Omental fat pad (tissue), 3 donors: ENCODE measurements at regions not wholly inside any gene's neighbourhood (a gene's known extent, or its start where the extent isn't known, plus 50 kb on each side); places are given as distances from the start of the nearest gene placed in this dataset.

ENCODE experiments used
- ATAC-seq: fragments of 150-250 bp; one replicate; pipeline ENCODE4 v1.9.1; 2016; ENCODE audit warnings: mild to moderate bottlenecking, moderate library complexity; ENCODE audit not compliant: low FRiP score
- DNase-seq: peaks from one replicate; pipeline ENCODE4 v3.0.0-alpha.2; 2019; ENCODE audit warnings: low spot score
- CTCF ChIP-seq, 3 donors: fragments of 450-650 bp; IDR thresholded peaks; one replicate each; pipeline ENCODE4 v1.5.1; 2016 to 2017; ENCODE audit warnings: antibody characterized with exemption in 3 of 3, mild to moderate bottlenecking in 3 of 3, moderate library complexity in 2 of 3

GRCh38 chr11:119788096-119788883 lies 59.3 kb upstream of the NECTIN1 start:
- no peak for TF ChIP-seq CTCF (IDR thresholded peaks at IDR 0.05)
- ATAC-seq (no peak), DNase-seq (no peak)

DNA sequence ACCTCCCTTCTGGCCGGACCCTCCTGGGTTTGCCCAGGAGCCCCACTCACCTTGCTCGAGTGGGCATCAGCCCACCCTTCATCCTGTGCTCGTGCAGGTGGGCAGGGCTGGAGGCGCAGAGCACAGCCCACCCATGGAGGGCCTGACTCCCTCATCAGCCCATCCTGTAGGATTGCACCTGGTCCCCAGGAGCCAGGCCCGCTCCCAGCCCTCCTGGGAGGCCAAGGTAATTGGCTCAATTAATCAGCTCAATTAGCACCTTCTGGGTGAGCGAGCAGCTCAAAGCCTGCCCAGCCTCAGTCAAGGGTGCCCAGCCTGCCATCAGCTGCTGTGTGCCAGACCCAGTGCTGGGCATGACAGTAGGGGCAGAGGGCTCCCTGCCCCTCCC lies 58.1 kb upstream of the NECTIN1 start:
- TF ChIP-seq CTCF (IDR thresholded peaks at IDR 0.05), result no peak
- no peak for DNase-seq
- no peak for ATAC-seq

GRCh38 chr11:119786431-119787073 lies 57.6 kb upstream of the NECTIN1 start:
- DNase-seq (no peak), ATAC-seq (no peak)
- TF ChIP-seq CTCF (IDR thresholded peaks at IDR 0.05), result no peak

DNA sequence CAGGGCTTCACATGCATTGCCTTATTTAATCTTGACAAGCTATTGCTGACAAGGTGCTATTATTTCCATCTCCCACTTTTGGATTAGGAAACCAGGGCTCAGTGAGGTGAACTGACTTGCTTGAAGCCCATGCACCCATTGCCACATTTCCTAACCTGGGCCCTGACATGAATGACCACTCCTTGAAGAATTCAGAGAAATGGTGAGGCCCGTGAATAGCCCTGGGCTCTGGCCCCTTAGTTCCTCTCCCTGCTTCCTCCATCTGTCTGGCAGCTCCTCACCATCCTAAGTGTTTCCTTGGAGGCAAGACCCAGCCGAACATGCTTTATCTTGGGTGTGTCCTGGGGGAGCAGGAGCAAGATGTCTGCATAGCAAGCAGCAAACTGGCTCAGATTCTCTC lies 56.1 kb upstream of the NECTIN1 start:
- no peak for DNase-seq
- no peak for TF ChIP-seq CTCF (IDR thresholded peaks at IDR 0.05)
- ATAC-seq, result no peak

DNA sequence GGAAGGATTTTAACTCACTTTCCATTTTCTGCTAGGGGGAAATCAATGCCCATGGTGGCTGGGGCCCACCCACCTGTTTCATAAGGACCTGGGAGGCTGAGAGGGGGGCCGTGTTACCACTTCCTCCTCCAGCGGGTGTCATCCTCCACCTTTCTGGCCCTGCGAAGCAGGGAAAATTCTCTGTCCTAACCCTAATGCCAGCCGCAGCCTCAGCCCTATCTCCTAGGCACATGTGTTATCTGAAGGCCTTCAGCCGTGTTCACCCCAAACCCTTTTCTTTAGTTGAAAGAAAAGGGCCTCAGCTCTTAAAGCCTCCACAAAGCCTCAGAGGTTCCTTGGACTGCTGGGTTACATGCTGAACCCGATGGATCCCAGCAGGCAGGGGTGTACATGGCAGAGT lies 55.4 kb upstream of the NECTIN1 start:
- TF ChIP-seq CTCF (IDR thresholded peaks at IDR 0.05), result no peak
- no peak for DNase-seq
- no peak for ATAC-seq

DNA sequence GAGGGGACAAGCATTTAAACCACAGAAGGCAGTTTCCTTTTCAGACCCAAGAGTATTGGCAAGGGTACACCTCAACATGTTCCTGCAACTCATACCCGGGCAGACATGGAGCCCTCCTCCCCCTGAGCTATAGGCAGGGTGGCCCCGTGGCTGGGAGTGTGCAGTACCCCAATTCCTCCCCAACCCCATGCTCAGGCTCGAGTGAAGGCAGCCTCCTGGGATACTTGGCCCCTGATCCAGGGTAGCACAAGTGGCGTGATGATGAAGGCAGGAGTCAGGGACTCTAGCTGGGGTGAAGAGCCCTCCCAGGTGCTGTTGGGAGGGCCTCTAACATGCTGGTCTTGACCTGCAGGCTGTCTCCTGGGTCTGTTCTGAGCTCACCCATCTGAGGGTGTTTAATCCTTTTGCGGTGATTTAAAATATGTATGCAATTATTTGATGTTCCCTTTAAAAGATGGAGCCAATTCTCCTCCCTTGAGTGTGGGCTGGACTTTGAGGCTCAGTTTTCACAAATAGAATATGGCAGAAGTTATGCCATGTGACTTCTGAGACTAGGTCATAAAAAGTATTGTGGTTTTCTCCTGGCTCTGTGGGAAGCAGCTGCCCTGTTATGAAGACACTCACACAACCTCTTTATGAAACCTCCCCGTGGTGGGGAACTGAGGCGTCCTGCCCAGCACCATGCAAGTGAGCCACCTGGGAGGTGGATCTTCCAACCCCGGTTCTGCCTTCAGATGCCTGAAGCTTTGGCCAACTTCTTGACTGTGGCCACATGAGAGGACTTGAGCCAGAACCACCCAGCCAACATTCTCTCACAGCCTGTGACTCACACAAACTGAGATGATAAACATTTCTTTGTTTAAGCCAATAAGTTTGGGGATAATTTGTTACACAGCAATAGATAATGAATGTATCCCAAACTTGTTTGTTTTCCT lies 54.7 kb upstream of the NECTIN1 start:
- DNase-seq (no peak), ATAC-seq (no peak)
- TF ChIP-seq CTCF (IDR thresholded peaks at IDR 0.05), result no peak
